K562 (cell line): ENCODE measurements at regions not wholly inside any gene's neighbourhood (a gene's known extent, or its start where the extent isn't known, plus 50 kb on each side); places are given as distances from the start of the nearest gene placed in this dataset.

Source experiments
- ATAC-seq: fragments of 200-7000 bp; cut with Tn5 transposase; 3 replicates; pipeline ENCODE4 v1.9.1; 2020; ENCODE audit warnings: moderate library complexity
- BruUV-seq: library from RNA; stranded (reverse); fragments of 400-500 nt; replicated peaks from 2 replicates; lab custom pipeline; 2021; lab: Mats Ljungman, UMichigan
- CTCF ChIA-PET: fragments of 300-600 bp; formaldehyde crosslinking; extraction: SDS; loops from one replicate; lab custom pipeline; 2021; ENCODE audit warnings: low intra/inter-chr PET ratio; lab: Yijun Ruan, JAX
- POLR2A ChIA-PET: fragments of 300-600, 350-650 bp; sonication (Branson Sonifier 250); formaldehyde crosslinking; extraction: SDS; loops from one replicate; lab custom pipeline; 2021; ENCODE audit warnings: antibody characterized with exemption, inconsistent platforms; lab: Yijun Ruan, JAX
- DNase-seq, 4 experiments: peaks; one replicate each; pipeline versions ENCODE4 v3.0.0 to v3.0.0-alpha.2; 2011 to 2018; ENCODE audit warnings: low spot score in 3 of 4, mixed read lengths in 3 of 4; ENCODE audit errors: extremely low read depth in 1 of 4
- FAIRE-seq: peaks from 2 replicates; lab custom pipeline; 2011; peaks lifted over from hg19 to GRCh38; lab: Jason Lieb, UNC
- H2AFZ ChIP-seq: 2 replicates; pipeline ENCODE4 v1.6.0; 2011; ENCODE audit warnings: low read depth, low read length, control low read depth, inconsistent platforms
- H3K27ac ChIP-seq: fragments of 200-600 bp; 3 replicates; pipeline ENCODE4 v1.8.0; 2011; ENCODE audit warnings: low read depth, mild to moderate bottlenecking, control low read depth, inconsistent platforms, low read length, moderate library complexity, mixed read lengths; ENCODE audit errors: extremely low read depth
- H3K27me3 ChIP-seq, 2 experiments: fragments of 300-600 bp in 1 of 2; 2 replicates in 1 of 2; 3 replicates in 1 of 2; pipeline versions ENCODE4 v1.6.0 to v1.8.0; 2011; ENCODE audit warnings: inconsistent platforms in 2 of 2, low read length in 2 of 2, mild to moderate bottlenecking in 1 of 2, mixed read lengths in 1 of 2, moderate library complexity in 1 of 2; ENCODE audit not compliant: control insufficient read depth in 2 of 2, insufficient read depth in 2 of 2
- H3K36me3 ChIP-seq: fragments of 300-600 bp; 3 replicates; pipeline ENCODE4 v1.8.0; 2011; ENCODE audit warnings: mild to moderate bottlenecking, low read length, inconsistent platforms; ENCODE audit not compliant: control insufficient read depth, insufficient read depth
- H3K4me1 ChIP-seq, 2 experiments: fragments of 200-600 bp in 1 of 2; replicated peaks in 1 of 2; 2 replicates in 1 of 2; 3 replicates in 1 of 2; pipeline versions ENCODE4 v1.5.1 to v1.8.0; 2011; ENCODE audit warnings: inconsistent platforms in 2 of 2, low read length in 2 of 2, mild to moderate bottlenecking in 1 of 2, mixed read lengths in 1 of 2, moderate library complexity in 1 of 2; ENCODE audit not compliant: control insufficient read depth in 2 of 2, insufficient read depth in 2 of 2
- H3K4me2 ChIP-seq: 2 replicates; pipeline ENCODE4 v1.6.1; 2011; ENCODE audit warnings: low read length, control low read depth, inconsistent platforms, mixed read lengths; ENCODE audit not compliant: insufficient read depth
- H3K4me3 ChIP-seq: fragments of 200-600 bp; sonication (generic), shearing (Covaris generic); 2 replicates; pipeline ENCODE4 v1.5.1; 2016; ENCODE audit warnings: control low read depth, inconsistent platforms
- H3K79me2 ChIP-seq: fragments of 200-600 bp; 3 replicates; pipeline ENCODE4 v1.8.0; 2011; ENCODE audit warnings: low read length, inconsistent platforms; ENCODE audit not compliant: control insufficient read depth, insufficient read depth
- H3K9ac ChIP-seq, 2 experiments: 2 replicates each; pipeline versions ENCODE4 v1.6.0 to v1.6.1; 2011; ENCODE audit warnings: low read depth in 2 of 2, low read length in 2 of 2, control low read depth in 1 of 2, inconsistent platforms in 1 of 2, mild to moderate bottlenecking in 1 of 2, mixed read lengths in 1 of 2; ENCODE audit not compliant: insufficient read depth in 1 of 2
- H3K9me1 ChIP-seq: one replicate; pipeline ENCODE4 v1.6.0; 2011; ENCODE audit warnings: inconsistent platforms, mild to moderate bottlenecking, low read length, moderate library complexity; ENCODE audit not compliant: control insufficient read depth, insufficient read depth
- H3K9me3 ChIP-seq: replicated peaks from 2 replicates; pipeline ENCODE4 v1.5.1; 2011; ENCODE audit warnings: low read depth, low read length, inconsistent platforms; ENCODE audit not compliant: control insufficient read depth, insufficient read depth
- H4K20me1 ChIP-seq: replicated peaks from 2 replicates; pipeline ENCODE4 v1.6.1; 2011; ENCODE audit warnings: low read length, inconsistent platforms, mixed read lengths; ENCODE audit not compliant: control insufficient read depth, insufficient read depth
- ETV1 ChIP-seq: fragments of 450-650 bp; conservative IDR thresholded peaks from 2 replicates; pipeline ENCODE4 v1.6.1; 2016; ENCODE audit warnings: missing genetic modification characterization, control low read depth, low read depth, missing compliant biosample characterization
- GATA2 ChIP-seq: sonication (generic); formaldehyde crosslinking; IDR thresholded peaks from 2 replicates; pipeline ENCODE4 v1.4.0; 2020; ENCODE audit warnings: mild to moderate bottlenecking, missing genetic modification reagents
- HIVEP1 ChIP-seq: fragments of 250-450 bp; sonication (Bioruptor Pico); IDR thresholded peaks from 2 replicates; pipeline ENCODE4 v1.4.0; 2020; ENCODE audit warnings: mild to moderate bottlenecking
- SREBF2 ChIP-seq: sonication (generic); formaldehyde crosslinking; IDR thresholded peaks from 2 replicates; pipeline ENCODE4 v1.4.0; 2020; ENCODE audit warnings: mild to moderate bottlenecking, missing genetic modification reagents
- TAF7 ChIP-seq: fragments of 450-650 bp; IDR thresholded peaks from 2 replicates; pipeline ENCODE4 v1.6.1; 2016; ENCODE audit warnings: missing genetic modification characterization, missing compliant biosample characterization
- TARDBP ChIP-seq: fragments of 450-650 bp; IDR thresholded peaks from 2 replicates; pipeline ENCODE4 v1.6.1; 2016
- THRAP3 ChIP-seq: fragments of 450-650 bp; IDR thresholded peaks from 2 replicates; pipeline ENCODE4 v1.6.1; 2016; ENCODE audit warnings: mild to moderate bottlenecking, inconsistent platforms, borderline replicate concordance
- ZNF354B ChIP-seq: fragments of 250-450 bp; sonication (Bioruptor Pico); IDR thresholded peaks from 2 replicates; pipeline ENCODE4 v1.4.0; 2020
- WGBS: fragments of 100-300 bp; shearing (Covaris generic); methylation state at CpG from one replicate; pipeline ENCODE4 v1.1.6; 2016; ENCODE audit warnings: low coverage, mixed read lengths; ENCODE audit not compliant: insufficient coverage; ENCODE audit errors: missing lambda C conversion rate; 5-methylcytosine and 5-hydroxymethylcytosine counted together
- in situ Hi-C: fragments of 300-500 bp; cut with MboI; formaldehyde crosslinking; loops from 4 replicates; pipeline ENCODE4 v1.15.0; 2018; ENCODE audit warnings: inconsistent platforms, mixed read lengths
- intact Hi-C: fragments of 100-400 bp; cut with micrococcal nuclease; formaldehyde crosslinking; loops from 2 replicates; pipeline ENCODE4 v1.14.2; 2022

DNA sequence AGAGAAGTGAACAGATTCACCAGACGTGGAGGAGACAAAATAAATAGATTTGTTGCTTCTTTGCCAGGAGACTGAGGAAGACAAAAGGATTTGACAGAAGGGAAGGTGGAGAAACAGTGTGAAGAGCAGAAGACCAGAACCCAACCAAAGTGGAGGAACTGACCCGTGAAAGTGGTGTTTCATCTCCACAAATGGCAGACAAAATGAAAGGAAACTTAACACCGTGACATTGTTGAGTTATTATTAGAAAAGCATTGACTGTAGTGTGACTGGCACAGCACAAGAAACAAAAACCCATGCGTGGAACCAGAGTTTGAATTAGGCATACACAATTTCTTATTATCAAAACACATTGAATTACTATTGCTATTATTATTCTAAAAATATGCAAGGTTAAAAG is 518.1 kb downstream of the TMEM121 start:
- H2AFZ ChIP-seq, result no peak overlapping the region
- intact Hi-C loops (no loop called here), in situ Hi-C loops (no loop called here)
- no peak overlapping the region for H3K4me2 ChIP-seq
- no TSS peak for BruUV-seq
- no peaks in the 10 kb centered on the region for H3K27me3 ChIP-seq
- H3K36me3 ChIP-seq, result no peaks in the 10 kb centered on the region
- FAIRE-seq, result no peak
- POLR2A ChIA-PET, result no interaction called here
- H3K27ac ChIP-seq, result no peak overlapping the region
- H3K9ac ChIP-seq, result no peak overlapping the region
- no peaks in the 10 kb centered on the region for H4K20me1 ChIP-seq
- no peaks in the 10 kb centered on the region for H3K79me2 ChIP-seq
- TF ChIP-seq ETV1 (tag), result no peak
- TF ChIP-seq TARDBP, result no peak
- no peak for TF ChIP-seq THRAP3
- TF ChIP-seq GATA2 (CRISPR knock-in tag), result no peak
- TF ChIP-seq TAF7 (tag), result no peak
- TF ChIP-seq ZNF354B (CRISPR knock-in tag), result no peak
- no peak for TF ChIP-seq SREBF2
- TF ChIP-seq HIVEP1 (CRISPR knock-in tag), result no peak
- no peak for ATAC-seq
- H3K4me1 ChIP-seq, result no peaks in the 10 kb centered on the region
- no peak for DNase-seq
- H3K9me1 ChIP-seq, result no peaks in the 10 kb centered on the region
- H3K9me3 ChIP-seq, result no peaks in the 10 kb centered on the region
- CTCF ChIA-PET, result interaction anchor here (0.6 kb wide), 1 partner anchor 97 kb away, joined by 3 read pairs; no protein-coding TSS in a partner anchor
- H3K4me3 ChIP-seq, result no peak overlapping the region
- WGBS, result 0% methylated on average over 4 of the region's 4 CpGs
